Globus pallidus (tissue), 1 donor: ENCODE measurements at regions not wholly inside any gene's neighbourhood (a gene's known extent, or its start where the extent isn't known, plus 50 kb on each side); places are given as distances from the start of the nearest gene placed in this dataset.

Experiments used
- DNase-seq: peaks from one replicate; pipeline ENCODE4 v3.0.0-alpha.2; 2015; ENCODE audit warnings: low spot score

DNA sequence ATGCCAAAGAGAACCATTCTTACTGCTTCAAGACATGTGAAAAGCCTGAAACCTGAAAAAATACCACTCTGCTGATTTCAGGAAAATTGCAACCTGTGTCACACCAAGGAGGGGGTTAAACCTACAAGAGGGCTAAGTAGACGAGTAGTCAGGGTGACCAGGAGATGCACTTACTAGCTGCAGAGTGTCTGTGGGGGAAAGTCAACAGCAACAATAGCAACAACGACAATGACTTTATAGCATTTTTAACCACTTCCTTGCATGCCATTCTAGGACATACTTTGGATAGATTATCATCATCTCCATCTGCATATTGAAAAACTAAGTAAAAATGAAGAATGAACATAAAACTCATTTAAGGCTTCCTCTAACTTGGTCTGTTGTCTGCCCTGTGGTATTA is 902.7 kb downstream of the BCL11B start:
- DNase-seq = no peak

DNA sequence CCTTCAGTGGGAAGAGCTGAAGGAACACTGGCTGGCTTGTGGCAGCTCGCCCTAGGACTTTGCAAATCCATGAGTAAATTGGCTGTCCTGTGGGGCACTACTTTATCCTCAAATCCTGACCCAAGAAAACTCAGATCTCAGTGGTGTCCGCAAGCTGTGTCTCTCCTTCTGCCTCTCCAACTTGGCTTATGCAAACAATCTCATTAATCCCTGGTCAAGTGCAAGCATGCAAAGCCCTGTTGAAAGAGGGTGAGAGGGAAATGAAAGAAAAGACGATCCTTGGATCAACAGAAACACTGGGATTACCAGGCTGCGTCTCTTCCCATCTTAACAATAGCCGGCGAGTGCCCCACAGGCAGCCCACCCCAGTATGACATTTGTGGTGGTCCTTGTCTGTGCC is 901.6 kb downstream of the BCL11B start:
- DNase-seq = no peak

DNA sequence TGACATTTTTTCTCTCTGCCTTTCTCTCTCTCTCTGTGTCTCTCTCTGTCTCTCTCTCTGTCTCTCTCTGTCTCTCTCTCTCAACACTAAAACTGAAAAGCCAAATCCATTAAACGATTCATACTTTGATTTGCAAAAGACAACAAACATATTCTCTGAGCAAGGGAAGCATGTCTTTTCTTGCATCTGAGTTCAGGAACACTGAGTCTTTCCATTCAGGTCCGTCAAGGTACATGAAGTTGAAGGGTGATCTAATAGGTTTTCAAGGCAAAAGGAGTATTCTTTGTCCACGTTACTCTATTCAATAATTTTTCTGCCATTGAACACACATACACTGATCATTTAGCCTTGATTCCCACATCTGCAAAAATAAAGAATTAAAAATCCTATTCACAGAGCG is 900.9 kb downstream of the BCL11B start:
- no peak for DNase-seq

DNA sequence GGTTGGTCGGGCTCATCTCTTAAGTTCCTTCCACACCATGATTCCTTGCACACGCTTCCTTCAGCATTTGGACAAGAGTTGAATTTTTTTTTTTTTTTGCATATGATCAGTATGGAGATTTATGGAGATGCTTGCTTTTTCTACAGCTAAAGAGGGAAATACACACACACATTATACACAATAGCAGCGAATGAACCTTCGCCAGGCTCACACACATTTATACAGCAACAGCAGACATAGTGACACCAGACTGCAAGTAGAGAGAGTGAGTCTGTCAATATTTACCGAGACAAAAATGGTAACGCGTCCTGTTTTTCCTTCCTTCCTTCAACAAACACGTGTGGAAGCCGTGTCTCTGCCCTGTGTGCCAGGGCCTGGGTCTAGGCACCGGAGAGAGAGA is 897.9 kb downstream of the BCL11B start:
- DNase-seq = no peak

DNA sequence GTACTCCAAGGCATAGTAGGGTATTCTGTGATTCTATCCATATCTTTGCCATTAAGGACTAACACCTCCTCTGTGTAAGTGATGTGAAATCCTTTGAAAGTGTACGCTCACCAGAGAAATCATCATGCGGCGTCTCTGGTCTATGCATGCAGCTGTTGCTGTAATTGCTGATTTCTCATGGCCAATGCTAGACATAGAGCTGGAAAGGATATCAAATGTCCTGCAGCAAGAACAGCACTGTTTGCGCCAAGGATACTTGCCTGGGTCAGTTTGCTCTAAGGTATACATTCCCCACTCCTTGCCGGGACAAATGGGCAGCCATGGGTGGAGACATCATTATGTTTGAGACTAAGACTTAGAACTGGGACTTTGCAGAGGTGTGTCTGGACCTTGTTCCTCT is 896.4 kb downstream of the BCL11B start:
- DNase-seq = no peak

DNA sequence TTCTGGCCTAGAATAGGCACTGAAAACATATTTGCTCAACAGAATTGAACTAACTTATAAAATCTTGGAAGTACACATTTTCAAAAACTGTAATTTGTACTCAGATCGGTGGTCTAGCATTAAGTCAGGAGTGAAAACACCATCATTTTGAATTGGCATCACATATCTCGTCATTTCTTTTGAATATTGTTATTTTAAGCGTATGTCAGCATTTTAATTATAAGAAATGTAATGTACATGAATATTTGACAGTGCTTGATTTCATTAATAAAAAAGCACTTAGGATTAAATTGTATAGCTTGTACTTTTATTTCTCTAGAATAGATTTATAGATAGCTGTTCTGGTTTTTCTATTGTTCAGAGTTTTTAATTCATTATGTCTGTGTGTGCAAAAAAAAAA is 892.2 kb downstream of the BCL11B start:
- DNase-seq = no peak

DNA sequence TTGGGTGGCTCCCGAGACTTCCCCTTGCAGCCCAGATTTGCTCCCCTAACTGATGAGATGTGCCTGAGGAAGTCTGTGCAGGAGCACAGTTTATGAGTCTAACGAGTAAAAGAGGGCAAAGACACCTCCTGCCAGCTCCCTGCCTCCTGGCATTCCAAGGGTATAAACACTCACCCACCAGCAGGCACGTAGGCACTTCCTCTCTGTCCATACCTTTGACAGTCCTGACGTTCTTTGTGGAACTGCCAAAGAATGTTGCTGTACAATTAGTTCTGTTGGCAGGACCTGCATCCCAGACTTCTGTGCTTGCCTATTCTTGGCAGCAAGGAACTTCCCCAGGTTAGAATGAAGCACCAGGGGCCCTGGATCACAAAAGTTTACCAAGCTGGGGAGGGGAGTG is 889.3 kb downstream of the BCL11B start:
- DNase-seq = no peak

DNA sequence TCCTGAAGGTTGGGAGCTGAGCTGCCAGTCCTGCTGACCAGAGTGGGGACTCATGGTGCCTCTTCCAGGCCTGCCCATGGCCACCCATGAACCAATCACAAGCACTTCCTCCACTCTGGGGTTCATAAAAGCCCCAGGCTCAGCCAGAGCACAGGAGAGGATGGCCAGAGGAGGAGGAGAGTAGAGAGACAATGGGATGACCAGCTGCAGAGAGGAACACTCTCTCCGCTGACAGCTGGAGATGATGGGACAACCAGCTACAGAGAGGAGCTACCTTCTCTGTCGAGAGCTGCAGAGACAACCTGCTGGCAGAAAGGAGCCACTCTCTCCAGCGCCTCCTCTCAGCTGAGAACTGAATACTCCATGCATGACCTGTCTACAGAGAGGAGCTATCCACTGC is 886.1 kb downstream of the BCL11B start:
- DNase-seq = no peak

DNA sequence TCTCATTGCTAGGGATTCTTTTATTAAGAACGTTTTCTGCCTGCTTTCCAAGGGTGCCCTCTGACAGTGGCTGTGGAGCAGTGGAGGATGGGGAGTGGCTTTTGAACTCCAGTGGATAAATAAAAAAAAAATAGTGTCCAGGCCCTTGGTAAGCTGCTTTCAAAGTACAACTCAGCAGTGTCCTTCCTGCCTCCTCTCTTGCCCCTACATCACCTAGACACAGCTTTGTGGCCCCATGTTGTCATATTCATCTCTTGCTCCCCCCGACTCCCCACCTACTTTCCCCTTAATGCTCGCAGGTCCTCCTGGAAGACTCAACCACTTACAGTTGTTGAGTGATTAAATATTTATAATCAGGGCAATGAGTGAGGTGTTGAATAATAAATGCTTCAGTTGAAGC is 880.9 kb downstream of the BCL11B start:
- DNase-seq = no peak

DNA sequence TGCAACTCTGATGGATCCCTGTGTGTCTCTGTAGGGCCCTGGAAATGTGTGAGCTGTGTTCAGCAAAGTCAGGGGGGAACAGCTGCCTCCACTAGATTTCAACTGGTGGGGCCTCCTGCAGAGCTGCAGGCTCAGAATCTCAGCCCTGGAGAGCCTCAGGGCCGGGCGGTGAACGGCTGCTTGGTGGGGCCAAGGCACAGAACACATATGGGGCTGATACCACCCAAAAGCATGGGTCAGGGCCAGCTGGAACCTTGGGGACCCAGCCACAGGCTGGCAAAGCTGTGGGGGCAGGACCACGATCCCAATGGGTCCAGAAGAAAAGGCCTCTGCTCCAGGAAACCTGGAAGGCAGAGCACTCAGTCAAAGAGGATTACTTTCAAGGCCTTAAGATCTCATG is 878.5 kb downstream of the BCL11B start:
- DNase-seq = no peak

DNA sequence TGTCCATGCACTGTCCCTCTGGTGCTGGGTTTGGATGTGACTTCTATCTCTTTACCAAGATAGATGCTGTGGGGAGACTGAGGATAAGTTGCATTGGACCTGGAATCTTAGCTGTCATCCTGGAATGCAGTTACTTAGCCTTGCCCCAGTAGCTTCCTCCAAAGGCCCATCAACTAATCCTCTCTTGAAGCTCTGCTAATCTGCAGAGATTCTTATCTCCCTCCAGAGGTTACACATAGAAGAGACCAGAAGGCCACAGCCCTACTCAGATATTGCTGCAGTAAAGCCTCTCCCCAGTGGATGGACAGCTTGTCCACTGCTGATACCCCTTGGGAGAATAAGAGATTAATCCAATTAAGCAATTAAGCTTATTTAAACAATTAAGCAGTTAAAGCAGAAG is 867.2 kb downstream of the BCL11B start:
- DNase-seq = no peak

DNA sequence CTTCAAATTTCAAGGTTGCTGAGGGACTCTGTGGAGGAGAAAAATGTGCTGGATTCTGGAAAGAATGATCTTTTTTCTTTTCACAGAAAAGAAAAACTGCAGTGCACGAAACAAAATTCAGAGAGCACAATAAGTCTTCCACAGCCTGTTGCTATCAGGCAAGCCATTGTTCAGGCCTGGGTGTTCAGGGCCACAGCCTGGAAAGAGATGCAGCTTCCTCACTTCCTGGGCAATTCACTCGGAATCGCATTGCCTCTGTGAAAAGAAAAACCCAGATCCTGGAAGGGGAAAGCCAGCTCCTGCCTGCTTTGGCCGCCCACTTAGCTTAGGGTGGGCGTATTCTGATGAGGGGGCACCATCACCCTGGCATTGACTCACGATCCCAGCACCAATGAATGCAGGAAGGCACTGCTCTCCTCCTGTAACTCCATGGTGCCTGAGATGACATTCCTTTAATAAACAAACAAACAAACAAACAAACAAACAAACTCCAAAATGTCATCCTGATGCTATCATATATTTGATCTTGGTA is 863.9 kb downstream of the BCL11B start:
- DNase-seq = peak; percentile 28

DNA sequence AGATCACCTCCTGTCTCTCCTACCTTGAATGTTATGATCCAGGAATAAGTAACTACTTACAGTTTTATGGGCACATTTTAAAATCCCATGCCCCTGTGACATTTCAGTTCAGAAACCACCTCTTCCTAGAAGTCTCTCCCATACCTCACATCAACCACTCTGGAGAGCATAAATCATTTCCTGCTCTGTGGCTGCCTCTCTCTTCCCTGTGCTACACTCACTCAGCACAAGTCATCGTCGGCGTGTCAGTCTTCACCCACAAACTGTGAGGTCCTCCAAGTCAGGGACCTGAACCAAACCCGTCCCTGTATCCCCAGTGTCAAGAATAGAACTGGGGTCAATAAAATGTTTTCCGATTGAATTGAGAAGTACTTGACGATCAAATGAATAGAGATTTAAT is 863.3 kb downstream of the BCL11B start:
- no peak for DNase-seq

DNA sequence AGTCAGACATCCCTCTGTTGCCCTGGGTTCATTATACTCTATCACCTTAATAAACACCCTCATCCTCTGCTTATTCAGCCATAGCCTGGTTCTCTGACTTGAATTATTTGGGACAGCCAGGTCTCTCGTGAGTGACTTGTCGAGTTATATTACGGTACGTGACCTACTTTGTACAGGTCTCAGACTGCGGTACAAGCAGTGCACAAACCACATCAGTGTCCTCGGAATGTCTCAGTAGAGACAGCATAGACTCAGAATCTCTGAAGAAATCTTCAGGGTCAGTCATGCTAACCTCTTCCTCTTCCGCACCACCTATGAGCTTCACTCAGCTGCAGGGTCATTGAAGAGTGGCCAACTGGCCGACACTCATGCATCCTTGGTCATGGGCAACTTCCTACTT is 860.8 kb downstream of the BCL11B start:
- DNase-seq = no peak

DNA sequence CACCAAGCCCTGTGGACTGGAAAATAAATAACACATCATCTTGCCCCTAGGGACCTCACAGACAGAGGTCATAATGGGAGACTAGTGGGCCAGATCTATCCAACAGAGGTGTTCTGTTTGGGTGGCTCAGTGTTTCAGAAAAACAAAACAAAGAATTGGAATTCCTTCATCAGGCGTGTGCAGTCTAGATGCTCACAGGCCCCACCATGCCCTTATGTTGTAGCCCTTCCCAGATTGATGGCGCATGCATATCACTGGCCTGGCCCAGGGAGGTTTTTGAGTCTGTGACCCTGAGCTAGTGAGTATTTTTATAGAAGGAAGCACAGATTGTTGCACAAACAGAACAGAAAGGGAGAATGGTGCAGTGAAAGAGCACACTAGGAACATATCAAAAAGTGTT is 859.6 kb downstream of the BCL11B start:
- no peak for DNase-seq

DNA sequence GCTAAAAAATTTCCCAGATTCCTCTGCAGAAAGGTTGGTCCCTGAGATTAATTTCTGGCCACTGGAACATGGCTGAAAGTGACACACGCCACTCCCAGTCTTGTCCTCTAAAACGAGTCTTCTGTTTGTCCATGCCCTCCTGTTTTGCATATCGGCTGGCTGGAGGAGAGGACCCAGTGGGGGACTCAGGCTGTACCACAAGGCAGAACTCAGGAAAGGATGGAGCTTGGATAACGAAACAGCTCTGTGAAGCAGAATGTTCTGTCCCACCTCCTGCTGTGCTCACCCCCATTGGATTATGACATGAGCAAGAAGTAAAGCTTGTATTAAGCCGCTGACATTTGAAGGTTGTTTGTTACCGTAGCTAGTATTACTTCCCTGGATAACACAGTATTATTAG is 856.2 kb downstream of the BCL11B start:
- no peak for DNase-seq

DNA sequence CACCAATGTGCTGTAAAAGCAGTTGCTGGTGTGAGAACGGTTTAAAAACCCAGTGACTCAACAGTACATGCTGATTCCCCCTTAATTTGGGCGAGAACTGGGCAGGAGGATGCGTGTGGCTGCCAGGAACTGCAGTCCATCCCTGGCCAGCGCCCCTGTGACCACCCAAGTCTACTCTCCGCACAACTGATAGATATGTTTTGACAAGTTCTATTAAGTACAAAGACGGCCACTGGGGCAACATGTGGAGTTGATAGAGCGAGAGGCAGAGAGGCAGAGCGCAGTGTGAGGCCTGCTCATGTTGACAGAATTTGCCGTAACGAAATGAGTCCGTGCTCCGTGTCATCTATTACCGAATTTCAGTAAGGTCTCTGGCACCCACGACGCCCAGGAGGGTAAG is 855.0 kb downstream of the BCL11B start:
- DNase-seq = no peak

DNA sequence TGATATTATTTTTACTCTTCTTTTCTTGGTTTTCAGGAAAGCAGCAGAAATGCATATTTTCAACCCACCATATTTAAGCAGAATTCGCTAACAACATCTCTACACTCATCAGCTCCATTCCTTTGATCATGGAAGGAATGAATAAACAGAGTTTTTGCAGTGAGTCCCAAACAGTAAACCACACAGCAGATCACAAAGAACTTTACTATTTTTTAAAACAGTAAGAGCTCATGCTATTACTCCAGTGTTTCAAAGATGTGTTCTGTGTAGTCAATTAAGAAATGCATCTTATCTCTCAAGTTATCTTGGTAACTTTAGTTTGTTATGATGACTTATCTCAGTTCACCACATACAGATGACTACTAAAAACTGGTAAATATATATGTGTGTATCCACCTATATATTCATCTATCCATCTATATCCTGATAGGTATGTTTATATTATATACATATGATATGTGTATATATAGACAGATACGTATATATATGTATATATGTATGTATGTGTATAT is 843.5 kb downstream of the BCL11B start:
- DNase-seq = no peak

DNA sequence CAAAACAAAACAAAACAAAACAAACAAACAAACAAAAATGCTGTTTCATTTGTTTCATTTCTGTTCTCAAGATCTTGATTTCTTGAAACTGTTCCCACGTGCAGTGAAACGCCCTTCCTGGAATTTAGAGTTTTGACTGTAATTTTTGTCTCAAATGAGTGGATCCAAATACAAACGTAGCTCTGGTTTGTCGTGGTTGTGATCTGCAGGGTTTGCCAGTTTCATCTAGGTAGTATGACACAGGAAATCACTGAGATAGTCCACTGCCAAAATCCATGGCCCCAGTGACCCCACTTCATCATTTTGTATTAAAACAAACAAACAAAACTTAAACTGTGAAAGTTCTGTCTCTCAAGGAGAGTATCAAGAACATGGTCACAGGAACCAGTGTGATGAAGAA is 838.6 kb downstream of the BCL11B start:
- no peak for DNase-seq

DNA sequence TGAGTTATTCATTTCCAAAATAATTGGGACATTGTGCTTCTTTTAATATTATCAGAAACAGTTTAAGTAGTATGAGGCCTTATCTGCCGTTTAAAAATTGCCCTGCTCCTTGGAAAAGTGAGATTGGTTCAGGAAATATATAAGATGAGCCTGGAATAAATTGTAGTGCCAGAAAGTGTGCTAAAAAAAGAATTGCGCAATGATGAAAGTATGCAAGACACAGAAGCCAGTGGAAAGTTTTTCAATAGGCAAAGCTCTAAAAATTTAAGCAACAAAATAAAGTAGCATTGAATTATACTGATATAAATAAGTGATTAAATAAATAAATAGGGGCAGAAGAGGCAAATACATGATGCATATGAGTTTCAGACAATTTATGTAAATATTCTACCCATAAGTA is 834.9 kb downstream of the BCL11B start:
- no peak for DNase-seq

DNA sequence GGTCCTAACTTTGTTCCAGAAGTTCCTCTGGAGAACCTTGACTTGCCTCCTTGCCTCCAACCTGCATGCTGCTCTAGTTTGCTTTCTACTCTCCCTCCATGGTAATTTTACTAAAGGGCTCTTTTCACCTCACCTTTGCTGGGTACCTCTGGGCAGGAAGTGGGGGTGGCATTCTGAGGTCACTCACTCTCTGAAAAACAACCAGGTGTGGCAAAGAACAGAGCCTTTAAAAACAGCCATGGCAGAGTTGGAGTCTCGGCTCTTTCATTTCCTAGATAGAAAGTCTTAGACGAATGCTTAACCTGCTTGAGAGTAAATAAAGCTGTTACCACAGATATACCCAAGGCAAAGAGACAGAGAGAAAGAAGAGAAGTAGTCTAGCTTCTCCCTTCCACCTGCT is 827.9 kb downstream of the BCL11B start:
- DNase-seq = no peak

DNA sequence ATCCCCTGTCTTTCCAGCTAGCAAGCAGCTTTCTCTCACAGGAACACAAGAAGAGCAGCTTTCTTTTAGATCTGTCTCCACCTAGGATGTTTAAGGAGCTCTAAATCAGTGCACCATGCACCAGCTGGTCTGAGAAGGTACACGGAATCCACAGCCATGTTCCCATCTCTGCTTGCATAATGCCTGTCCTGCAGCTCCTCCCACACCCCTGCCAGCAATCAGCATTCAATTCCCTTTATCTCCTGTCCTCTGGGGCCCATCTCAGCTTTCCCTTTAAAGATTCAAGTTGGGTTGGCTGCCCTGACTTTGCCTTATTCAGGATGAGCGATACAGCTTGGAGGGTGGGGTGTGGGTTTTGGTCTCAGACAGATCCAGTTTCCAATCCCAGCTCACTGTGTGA is 826.3 kb downstream of the BCL11B start:
- no peak for DNase-seq

DNA sequence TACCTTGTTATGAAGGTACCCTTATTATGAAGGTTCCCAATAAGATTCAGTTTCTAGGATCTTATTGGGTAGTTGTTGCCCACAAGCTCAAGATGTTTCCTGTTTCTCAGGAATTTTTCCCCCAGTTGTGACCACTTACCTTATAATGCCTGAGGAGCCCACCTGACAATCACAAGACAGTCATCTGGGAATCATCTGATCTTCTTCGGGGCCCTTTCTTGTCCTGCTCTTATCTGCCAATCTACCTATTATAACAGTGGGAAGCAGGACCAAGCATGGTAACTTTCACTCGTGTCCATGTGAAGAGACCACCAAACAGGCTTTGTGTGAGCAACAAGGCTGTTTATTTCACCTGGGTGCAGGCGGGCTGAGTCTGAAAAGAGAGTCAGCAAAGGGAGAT is 825.5 kb downstream of the BCL11B start:
- DNase-seq = no peak

DNA sequence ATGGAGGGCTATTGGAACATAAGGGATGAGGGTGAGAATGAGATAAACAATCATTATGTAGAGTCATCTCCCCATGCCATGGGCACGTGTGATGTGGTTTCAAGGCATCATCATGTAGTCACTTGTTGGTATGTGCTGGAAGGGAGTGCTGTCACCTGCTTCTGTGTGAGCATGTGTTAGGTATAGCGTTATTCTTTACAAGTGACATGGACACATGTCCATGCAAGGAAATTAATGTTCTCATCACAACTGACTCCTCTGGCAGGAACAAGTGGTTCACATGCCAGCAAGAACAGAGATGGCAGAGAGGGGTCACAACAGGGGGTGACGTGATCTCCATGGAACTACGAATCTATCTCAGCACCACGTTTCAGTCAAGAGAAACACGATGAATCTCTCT is 815.8 kb downstream of the BCL11B start:
- no peak for DNase-seq

DNA sequence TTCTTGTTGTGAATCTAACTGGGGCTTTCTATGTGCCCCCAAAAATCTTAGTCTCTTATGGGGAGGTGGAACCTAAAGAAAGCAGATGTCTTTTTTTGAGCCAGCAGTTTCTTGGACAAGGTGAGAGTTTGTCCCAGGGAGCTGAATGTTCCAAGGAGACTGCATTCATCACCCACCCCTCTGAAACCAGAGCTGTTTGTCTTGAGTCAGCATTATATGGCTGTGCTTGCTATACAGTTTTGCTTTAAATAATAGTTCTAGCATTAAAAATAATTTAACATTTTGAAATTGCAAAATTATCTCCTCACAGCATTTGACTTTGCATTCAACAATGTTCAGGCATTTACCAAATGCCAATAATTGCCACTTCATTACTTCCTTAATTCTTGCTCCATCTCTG is 813.3 kb downstream of the BCL11B start:
- no peak for DNase-seq
